K562 (cell line): ENCODE measurements at regions not wholly inside any gene's neighbourhood (a gene's known extent, or its start where the extent isn't known, plus 50 kb on each side); places are given as distances from the start of the nearest gene placed in this dataset.
A peak's percentile ranks its signal among the peaks of the same experiment; 100 is the strongest.

Experiments
- ELF4 ChIP-seq: fragments of 450-650 bp; formaldehyde crosslinking; IDR thresholded peaks from 2 replicates; pipeline ENCODE4 v1.4.0; 2022; ENCODE audit warnings: missing genetic modification characterization
- KAT2B ChIP-seq: IDR thresholded peaks from one replicate; pipeline ENCODE4 v1.6.1; 2012; ENCODE audit warnings: low read depth, mild to moderate bottlenecking, control low read depth, inconsistent platforms, low read length, moderate library complexity
- POLR2G ChIP-seq: fragments of 200-400 bp; formaldehyde crosslinking; IDR thresholded peaks from 2 replicates; pipeline ENCODE4 v1.6.1; 2017; ENCODE audit warnings: low read depth, mild to moderate bottlenecking, antibody characterized with exemption, low read length, moderate library complexity
- RBBP5 ChIP-seq: fragments of 200-600 bp; sonication (generic); IDR thresholded peaks from 2 replicates; pipeline ENCODE4 v1.6.1; 2012; ENCODE audit warnings: borderline replicate concordance, mild to moderate bottlenecking, low read length, control low read depth, inconsistent platforms; ENCODE audit not compliant: insufficient read depth, poor library complexity, severe bottlenecking
- RREB1 ChIP-seq: fragments of 250-450 bp; sonication (Bioruptor Pico); IDR thresholded peaks from 2 replicates; pipeline ENCODE4 v1.4.0; 2020
- TEAD4 ChIP-seq, 2 experiments: sonication (generic) in 1 of 2; formaldehyde crosslinking in 1 of 2; IDR thresholded peaks; 2 replicates each; pipeline versions ENCODE4 v1.6.1 to v1.8.0; 2012 to 2022; ENCODE audit warnings: borderline replicate concordance in 1 of 2, inconsistent platforms in 1 of 2, low read length in 1 of 2, mild to moderate bottlenecking in 1 of 2, missing genetic modification reagents in 1 of 2
- ZBTB40 ChIP-seq, 2 experiments: fragments of 450-650 bp in 1 of 2; sonication (generic) in 1 of 2; formaldehyde crosslinking in 1 of 2; IDR thresholded peaks; 2 replicates each; pipeline versions ENCODE4 v1.7.1 to v1.9.0; 2016 to 2022; ENCODE audit warnings: inconsistent platforms in 1 of 2, mild to moderate bottlenecking in 1 of 2, missing genetic modification reagents in 1 of 2
- TF ChIP-seq, protein P1 (sequence below), 2 experiments: fragments of 450-650 bp; IDR thresholded peaks; 2 replicates each; pipeline ENCODE4 v1.6.1; 2016

GRCh38 chr6:144647406-144647964 lies 362.4 kb downstream of the UTRN start (continued):
- TF ChIP-seq RREB1 (CRISPR knock-in tag), result no peak
- no peak for TF ChIP-seq POLR2G
- TF ChIP-seq RBBP5, result no peak
- no peak for TF ChIP-seq KAT2B
- peak; percentile 74; the same call in 1 of the 2 replicates for TF ChIP-seq TEAD4 (IDR thresholded peaks at IDR 0.05; ENCODE audit: low read length)
- no peak for TF ChIP-seq TEAD4 (CRISPR knock-in tag; IDR thresholded peaks at IDR 0.05; ENCODE audit: borderline replicate concordance)
- TF ChIP-seq, protein P1, sequence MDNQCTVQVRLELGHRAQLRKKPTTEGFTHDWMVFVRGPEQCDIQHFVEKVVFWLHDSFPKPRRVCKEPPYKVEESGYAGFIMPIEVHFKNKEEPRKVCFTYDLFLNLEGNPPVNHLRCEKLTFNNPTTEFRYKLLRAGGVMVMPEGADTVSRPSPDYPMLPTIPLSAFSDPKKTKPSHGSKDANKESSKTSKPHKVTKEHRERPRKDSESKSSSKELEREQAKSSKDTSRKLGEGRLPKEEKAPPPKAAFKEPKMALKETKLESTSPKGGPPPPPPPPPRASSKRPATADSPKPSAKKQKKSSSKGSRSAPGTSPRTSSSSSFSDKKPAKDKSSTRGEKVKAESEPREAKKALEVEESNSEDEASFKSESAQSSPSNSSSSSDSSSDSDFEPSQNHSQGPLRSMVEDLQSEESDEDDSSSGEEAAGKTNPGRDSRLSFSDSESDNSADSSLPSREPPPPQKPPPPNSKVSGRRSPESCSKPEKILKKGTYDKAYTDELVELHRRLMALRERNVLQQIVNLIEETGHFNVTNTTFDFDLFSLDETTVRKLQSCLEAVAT (IDR thresholded peaks at IDR 0.05), result 0 out of 4 replicates have a peak, but pooled peaks of 1 of the 2 experiments have one; percentile 19
- TF ChIP-seq ELF4 (CRISPR knock-in tag), result no peak
- TF ChIP-seq ZBTB40 (IDR thresholded peaks at IDR 0.05), result no peak
- no peak for TF ChIP-seq ZBTB40 (CRISPR knock-in tag; IDR thresholded peaks at IDR 0.05)
